CD14-positive monocyte (primary cell): ENCODE measurements at regions not wholly inside any gene's neighbourhood (a gene's known extent, or its start where the extent isn't known, plus 50 kb on each side); places are given as distances from the start of the nearest gene placed in this dataset.

Experiments
- DNase-seq, 3 donors: peaks; one replicate each; pipeline ENCODE4 v3.0.0-alpha.2; 2011 to 2022
- H2AFZ ChIP-seq: 2 replicates; pipeline ENCODE4 v1.6.0; 2012; ENCODE audit warnings: mild to moderate bottlenecking, low read depth, low read length, inconsistent platforms; ENCODE audit not compliant: insufficient read depth, poor library complexity, severe bottlenecking
- H3K27ac ChIP-seq, 2 donors: 1 replicate in 1 of 2; 2 replicates in 1 of 2; pipeline ENCODE4 v1.5.1; 2012 to 2013; ENCODE audit warnings: low read length in 2 of 2, control low read depth in 1 of 2, inconsistent platforms in 1 of 2, low read depth in 1 of 2, mild to moderate bottlenecking in 1 of 2
- H3K27me3 ChIP-seq, 2 donors: one replicate each; pipeline versions ENCODE4 v1.6.0 to v1.6.1; 2011 to 2013; ENCODE audit warnings: low read length in 2 of 2; ENCODE audit not compliant: control insufficient read depth in 2 of 2, insufficient read depth in 2 of 2
- H3K36me3 ChIP-seq, 2 donors: replicated peaks in 1 of 2; 1 replicate in 1 of 2; 2 replicates in 1 of 2; pipeline versions ENCODE4 v1.5.1 to v1.6.1; 2012 to 2013; ENCODE audit warnings: low read length in 2 of 2, control low read depth in 1 of 2, inconsistent platforms in 1 of 2, mild to moderate bottlenecking in 1 of 2; ENCODE audit not compliant: insufficient read depth in 2 of 2, control insufficient read depth in 1 of 2
- H3K4me1 ChIP-seq, 2 donors: 1 replicate in 1 of 2; 2 replicates in 1 of 2; pipeline versions ENCODE4 v1.5.1 to v1.6.1; 2012 to 2013; ENCODE audit warnings: low read length in 2 of 2, control low read depth in 1 of 2, inconsistent platforms in 1 of 2, mild to moderate bottlenecking in 1 of 2, moderate library complexity in 1 of 2; ENCODE audit not compliant: insufficient read depth in 2 of 2, control insufficient read depth in 1 of 2
- H3K4me2 ChIP-seq: replicated peaks from 2 replicates; pipeline ENCODE3; 2012; ENCODE audit warnings: low read length, moderate library complexity, mild to moderate bottlenecking; ENCODE audit not compliant: poor library complexity, severe bottlenecking; ENCODE audit errors: extremely low read depth
- H3K4me3 ChIP-seq, 3 experiments: fragments of 200-600 bp in 1 of 3; sonication (generic) in 1 of 3; replicated peaks in 1 of 3; 1 replicate in 2 of 3; 2 replicates in 1 of 3; pipeline ENCODE4 v1.5.1; 2011 to 2013; ENCODE audit warnings: low read length in 3 of 3, mild to moderate bottlenecking in 3 of 3, control low read depth in 2 of 3, low read depth in 2 of 3, inconsistent platforms in 1 of 3, moderate library complexity in 1 of 3
- H3K79me2 ChIP-seq: 2 replicates; pipeline ENCODE4 v1.6.0; 2012; ENCODE audit warnings: mild to moderate bottlenecking, control low read depth, inconsistent platforms, low read length, moderate library complexity; ENCODE audit not compliant: insufficient read depth
- H3K9ac ChIP-seq: 2 replicates; pipeline ENCODE4 v1.6.0; 2017; ENCODE audit warnings: low read length, mild to moderate bottlenecking; ENCODE audit not compliant: insufficient read depth, poor library complexity, severe bottlenecking
- H3K9me3 ChIP-seq, 2 donors: replicated peaks in 1 of 2; 1 replicate in 1 of 2; 2 replicates in 1 of 2; pipeline versions ENCODE4 v1.5.1 to v1.6.1; 2012 to 2013; ENCODE audit warnings: low read length in 2 of 2, control low read depth in 1 of 2; ENCODE audit not compliant: control insufficient read depth in 1 of 2, insufficient read depth in 1 of 2
- H4K20me1 ChIP-seq: 2 replicates; pipeline ENCODE4 v1.6.0; 2012; ENCODE audit warnings: mild to moderate bottlenecking, low read length, control low read depth, moderate library complexity; ENCODE audit not compliant: insufficient read depth
- H3K27ac Mint-ChIP-seq, 7 donors: one replicate each; pipeline ENCODE4 v1.8.0; 2020; ENCODE audit warnings: mild to moderate bottlenecking in 7 of 7, mixed read lengths in 7 of 7, moderate library complexity in 6 of 7, inconsistent platforms in 2 of 7
- H3K27me3 Mint-ChIP-seq, 3 donors: one replicate each; pipeline ENCODE4 v1.8.0; 2021 to 2022; ENCODE audit warnings: low read depth in 3 of 3, mild to moderate bottlenecking in 3 of 3, mixed read lengths in 3 of 3, moderate library complexity in 3 of 3, inconsistent platforms in 1 of 3
- H3K36me3 Mint-ChIP-seq, 2 donors: one replicate each; pipeline ENCODE4 v1.8.0; 2020; ENCODE audit warnings: mixed read lengths in 2 of 2, inconsistent platforms in 1 of 2, mild to moderate bottlenecking in 1 of 2
- H3K4me1 Mint-ChIP-seq: one replicate; pipeline ENCODE4 v1.8.0; 2020; ENCODE audit warnings: mild to moderate bottlenecking, mixed read lengths
- H3K4me3 Mint-ChIP-seq, 2 donors: one replicate each; pipeline ENCODE4 v1.8.0; 2020; ENCODE audit warnings: mild to moderate bottlenecking in 2 of 2, mixed read lengths in 2 of 2, moderate library complexity in 1 of 2
- H3K9me3 Mint-ChIP-seq, 7 donors: one replicate each; pipeline ENCODE4 v1.8.0; 2020 to 2022; ENCODE audit warnings: mixed read lengths in 7 of 7, mild to moderate bottlenecking in 6 of 7, moderate library complexity in 6 of 7, inconsistent platforms in 2 of 7
- WGBS: methylation state at CpG from one replicate; pipeline ENCODE4 v1.1.5; 2013; ENCODE audit warnings: missing lambda C conversion rate; ENCODE audit not compliant: insufficient coverage; 5-methylcytosine and 5-hydroxymethylcytosine counted together
- intact Hi-C, 2 donors: fragments of 100-400 bp; cut with micrococcal nuclease; formaldehyde crosslinking; loops; one replicate each; pipeline versions ENCODE4 v1.15.0 to v1.15.1; 2023
- TF ChIP-seq, protein P1 (sequence below): fragments of 200-600 bp; IDR thresholded peaks from one replicate; pipeline ENCODE4 v1.8.0; 2022; ENCODE audit warnings: antibody characterized with exemption, mild to moderate bottlenecking

DNA sequence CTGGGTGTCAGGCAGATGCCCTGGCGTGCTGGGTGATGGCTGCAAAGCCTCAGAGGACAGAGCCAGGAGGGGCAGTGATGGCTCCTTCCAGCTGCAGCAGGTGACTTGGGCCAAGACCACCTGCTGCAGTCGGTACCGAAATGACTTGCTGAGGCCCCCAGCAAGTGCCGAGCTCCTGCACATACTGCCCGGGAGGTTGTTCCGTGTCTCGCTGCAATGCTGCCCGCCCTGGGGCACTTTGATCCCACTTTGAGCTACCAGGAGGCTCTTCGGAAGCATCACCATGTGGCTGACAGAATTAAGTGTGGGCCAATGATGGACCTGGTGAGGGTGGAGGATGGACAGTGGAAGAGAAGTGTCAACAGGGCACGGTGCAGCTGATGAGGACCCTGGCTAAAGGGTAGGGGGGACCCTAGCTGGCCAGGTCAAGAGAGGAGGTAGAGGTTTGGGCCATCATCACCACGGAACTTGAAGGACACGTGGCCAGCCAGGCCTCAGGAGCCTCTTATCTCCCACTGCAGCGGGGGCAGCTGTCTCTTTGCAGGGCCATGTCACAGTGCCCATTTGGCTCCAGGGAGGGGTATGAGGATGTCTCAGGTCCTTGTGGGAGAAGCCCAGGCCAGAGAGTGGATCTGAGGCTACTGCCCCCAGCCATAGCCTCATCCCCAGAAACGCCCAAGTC, 51.1 kb upstream of the NANOS1 start:
- Mint-ChIP-seq H3K27me3 (peaks cover 0 to 9% (median 4%) of the 10 kb centered on the region in 3 donors), H3K27ac (no peak overlapping the region), H3K4me1 (no peaks in the 10 kb centered on the region), H3K9me3 (peaks cover 3 to 15% (median 10%) of the 10 kb centered on the region in 7 donors), H3K36me3 (no peaks in the 10 kb centered on the region), H3K4me3 (no peak overlapping the region)
- H3K9ac ChIP-seq = no peak overlapping the region
- H3K4me2 ChIP-seq = no peak overlapping the region
- H3K4me1 ChIP-seq = no peaks in the 10 kb centered on the region
- H3K4me3 ChIP-seq = no peak overlapping the region
- DNase-seq = no peak
- intact Hi-C loops = no loop called here
- H2AFZ ChIP-seq = no peak overlapping the region
- no peaks in the 10 kb centered on the region for H3K36me3 ChIP-seq
- peaks cover 0 to 2% of the 10 kb centered on the region in 2 donors for H3K27me3 ChIP-seq
- 90% methylated on average over 13 of the region's 14 CpGs for WGBS
- TF ChIP-seq, protein P1, sequence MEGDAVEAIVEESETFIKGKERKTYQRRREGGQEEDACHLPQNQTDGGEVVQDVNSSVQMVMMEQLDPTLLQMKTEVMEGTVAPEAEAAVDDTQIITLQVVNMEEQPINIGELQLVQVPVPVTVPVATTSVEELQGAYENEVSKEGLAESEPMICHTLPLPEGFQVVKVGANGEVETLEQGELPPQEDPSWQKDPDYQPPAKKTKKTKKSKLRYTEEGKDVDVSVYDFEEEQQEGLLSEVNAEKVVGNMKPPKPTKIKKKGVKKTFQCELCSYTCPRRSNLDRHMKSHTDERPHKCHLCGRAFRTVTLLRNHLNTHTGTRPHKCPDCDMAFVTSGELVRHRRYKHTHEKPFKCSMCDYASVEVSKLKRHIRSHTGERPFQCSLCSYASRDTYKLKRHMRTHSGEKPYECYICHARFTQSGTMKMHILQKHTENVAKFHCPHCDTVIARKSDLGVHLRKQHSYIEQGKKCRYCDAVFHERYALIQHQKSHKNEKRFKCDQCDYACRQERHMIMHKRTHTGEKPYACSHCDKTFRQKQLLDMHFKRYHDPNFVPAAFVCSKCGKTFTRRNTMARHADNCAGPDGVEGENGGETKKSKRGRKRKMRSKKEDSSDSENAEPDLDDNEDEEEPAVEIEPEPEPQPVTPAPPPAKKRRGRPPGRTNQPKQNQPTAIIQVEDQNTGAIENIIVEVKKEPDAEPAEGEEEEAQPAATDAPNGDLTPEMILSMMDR = no peak
- no peaks in the 10 kb centered on the region for H3K79me2 ChIP-seq
- H3K27ac ChIP-seq = no peak overlapping the region
- no peaks in the 10 kb centered on the region for H3K9me3 ChIP-seq
- H4K20me1 ChIP-seq = no peaks in the 10 kb centered on the region

DNA sequence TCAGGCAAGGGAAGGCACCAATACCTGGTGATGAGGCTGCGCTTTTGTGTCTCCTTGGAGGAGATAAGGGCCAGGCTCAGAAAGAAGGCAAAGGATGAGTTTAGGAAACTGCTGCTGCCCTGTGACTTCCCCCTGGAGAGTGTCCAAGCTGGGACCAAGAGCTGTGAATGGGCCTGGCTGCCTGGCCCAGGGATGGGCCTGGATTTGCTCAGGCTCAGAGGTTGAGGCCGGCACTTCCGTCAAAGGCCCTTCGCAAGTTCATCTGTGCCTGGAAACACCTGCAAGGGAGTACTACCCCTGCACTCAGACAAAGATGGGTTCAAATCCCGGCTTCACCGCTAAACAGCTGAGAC, 50.5 kb upstream of the NANOS1 start:
- Histone ChIP-seq H3K9ac (no peak overlapping the region), H3K9me3 (no peaks in the 10 kb centered on the region), H3K4me1 (no peaks in the 10 kb centered on the region), H3K36me3 (no peaks in the 10 kb centered on the region), H3K4me2 (no peak overlapping the region), H2AFZ (no peak overlapping the region), H3K27me3 (no peaks in the 10 kb centered on the region), H3K27ac (no peak overlapping the region), H3K79me2 (no peaks in the 10 kb centered on the region), H4K20me1 (no peaks in the 10 kb centered on the region), H3K4me3 (no peak overlapping the region)
- H3K4me1 Mint-ChIP-seq = no peaks in the 10 kb centered on the region
- no peak overlapping the region for H3K27ac Mint-ChIP-seq
- intact Hi-C loops = no loop called here
- peaks cover 0 to 9% (median 4%) of the 10 kb centered on the region in 3 donors for H3K27me3 Mint-ChIP-seq
- H3K36me3 Mint-ChIP-seq = no peaks in the 10 kb centered on the region
- DNase-seq = no peak
- 91% methylated on average over 6 of the region's 6 CpGs for WGBS
- no peak overlapping the region for H3K4me3 Mint-ChIP-seq
- peaks cover 2 to 13% (median 7%) of the 10 kb centered on the region in 7 donors for H3K9me3 Mint-ChIP-seq
- TF ChIP-seq, protein P1 = no peak
